ENCODE measurements at regions not wholly inside any gene's neighbourhood (a gene's known extent, or its start where the extent isn't known, plus 50 kb on each side); places are given as distances from the start of the nearest gene placed in this dataset.

DNA sequence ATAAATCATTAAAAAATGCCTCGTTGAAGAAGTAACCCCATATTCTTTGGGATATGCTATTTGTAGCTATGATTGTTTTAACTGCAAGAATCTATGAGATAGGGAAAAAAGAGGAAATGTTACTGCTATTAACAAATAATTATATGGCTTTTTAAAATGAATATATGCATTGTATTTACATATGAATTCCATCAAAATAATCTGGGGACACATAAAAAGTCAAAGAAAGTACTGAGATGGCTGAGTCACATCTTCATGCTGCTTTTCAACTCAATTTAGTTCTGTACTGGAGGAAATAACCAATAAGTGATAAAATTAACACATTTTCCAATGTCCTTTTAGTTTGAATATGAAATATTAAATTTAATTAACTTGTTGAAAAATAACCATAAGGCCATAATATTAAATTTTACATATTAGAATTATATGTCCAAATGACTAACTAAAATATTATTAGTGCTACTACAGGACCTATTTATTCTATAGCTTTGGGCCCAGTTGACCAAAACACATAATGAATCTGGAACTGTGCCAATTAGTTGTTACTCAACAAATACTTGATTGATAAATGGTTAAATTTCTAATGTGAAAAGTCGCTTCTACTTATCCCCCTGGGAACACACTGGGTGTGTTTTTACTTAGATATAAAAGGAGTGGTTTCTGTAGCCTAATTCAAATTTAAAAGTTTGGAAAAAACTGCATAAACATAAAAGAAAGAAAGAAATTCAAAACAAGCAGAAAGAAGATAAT is 214.6 kb upstream of the PFKP start:
- in situ Hi-C loops (cut with HindIII; ENCODE audit: low pct_ligation_motif_present, low pct_unique_long_range_greater_than_20kb, low sequenced_read_pairs) = no loop called here

DNA sequence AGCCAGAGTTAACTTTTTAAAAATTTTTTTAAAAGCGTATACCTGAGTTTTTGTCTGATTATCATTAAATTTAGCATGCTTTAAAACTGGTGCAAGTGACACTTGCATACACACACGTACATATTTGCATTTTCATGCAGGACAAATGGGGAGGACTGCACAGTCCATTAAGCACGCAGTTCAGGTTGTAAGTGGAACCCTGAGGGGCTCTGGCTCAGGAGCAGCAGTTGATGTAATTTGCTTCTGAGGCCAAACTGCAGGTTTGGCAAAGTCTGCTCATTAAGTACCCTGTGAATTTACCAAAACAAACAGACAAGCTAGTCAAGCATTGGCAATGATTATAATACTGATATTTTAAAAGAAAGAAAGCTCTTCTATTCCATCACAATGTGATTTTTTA is 215.8 kb upstream of the PFKP start:
- in situ Hi-C loops (cut with HindIII; ENCODE audit: low pct_ligation_motif_present, low pct_unique_long_range_greater_than_20kb, low sequenced_read_pairs) = no loop called here
- DNase-seq = no peak

More for the DNA sequence above, 214.6 kb upstream of the PFKP start:
- no peak for DNase-seq

DNA sequence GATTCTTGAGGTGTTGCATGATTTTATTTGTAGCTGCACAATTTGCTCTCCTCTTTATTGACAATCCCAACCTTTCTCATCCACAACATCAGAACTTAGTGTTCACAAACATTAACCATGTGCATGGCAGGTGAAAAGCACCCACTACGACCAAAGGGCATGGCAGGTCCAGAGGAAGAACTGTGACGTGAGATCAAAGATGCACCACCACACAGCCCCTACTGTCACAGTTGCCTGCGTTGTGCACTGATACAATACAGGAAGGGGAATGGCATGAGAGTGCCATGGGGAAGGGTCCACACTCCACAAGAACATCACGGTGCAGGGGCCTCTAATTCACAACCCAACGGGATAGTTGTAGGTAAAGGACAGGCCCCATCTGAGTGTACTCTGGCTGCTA is 217.1 kb upstream of the PFKP start:
- in situ Hi-C loops (cut with HindIII; ENCODE audit: low pct_ligation_motif_present, low pct_unique_long_range_greater_than_20kb, low sequenced_read_pairs) = no loop called here
- DNase-seq = no peak

DNA sequence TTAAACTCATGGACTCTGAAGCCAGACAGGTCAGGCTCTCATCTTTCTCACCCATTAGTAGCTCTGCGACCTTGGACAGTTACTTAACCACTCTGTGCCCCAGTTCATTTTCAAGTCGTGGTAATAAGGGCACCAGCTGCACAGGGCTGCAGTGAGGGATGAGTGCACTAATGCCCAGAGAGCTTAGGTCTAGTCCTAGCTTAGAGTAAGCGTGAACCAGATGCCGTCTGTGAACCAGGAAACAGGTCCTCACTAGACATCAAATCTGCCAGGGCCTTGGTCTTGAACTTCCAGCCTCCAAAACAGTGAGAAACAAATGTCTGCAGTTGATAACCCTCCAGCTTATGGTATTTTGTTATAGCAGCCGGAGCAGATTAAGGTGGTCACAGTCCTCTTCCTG is 222.4 kb upstream of the PFKP start:
- no peak for DNase-seq
- in situ Hi-C loops (cut with HindIII; ENCODE audit: low pct_ligation_motif_present, low pct_unique_long_range_greater_than_20kb, low sequenced_read_pairs) = no loop called here

DNA sequence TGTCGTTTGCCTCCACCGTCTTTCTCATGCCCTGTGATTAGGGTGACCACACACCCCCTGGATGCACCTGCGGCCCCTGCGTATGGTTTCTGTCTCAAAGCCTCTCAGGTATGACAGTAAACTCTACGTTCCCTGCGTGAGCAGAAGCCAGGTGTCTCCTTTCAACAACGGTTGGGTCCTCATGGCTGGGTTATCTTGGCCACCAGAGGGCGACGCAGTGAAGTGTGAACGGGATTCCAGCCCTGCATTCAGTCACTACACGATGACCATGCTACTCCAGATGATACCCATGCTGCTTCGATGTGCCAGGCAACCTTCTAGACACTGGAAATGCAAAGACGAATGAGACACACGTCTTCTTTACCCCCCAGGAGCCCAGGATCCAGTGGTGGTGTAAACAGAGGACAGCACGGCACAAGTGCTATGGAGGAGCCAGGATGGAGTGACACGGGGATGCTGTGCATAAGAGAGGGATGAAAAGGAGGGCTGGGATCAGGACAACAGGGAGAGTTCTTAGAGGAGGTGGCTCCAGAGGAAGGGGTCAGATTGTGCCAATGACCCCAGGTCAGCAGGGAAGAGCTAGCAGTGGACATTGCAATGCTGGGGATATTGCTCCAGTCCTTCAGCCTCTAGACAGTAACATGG is 228.1 kb upstream of the PFKP start:
- peak; percentile 31 for DNase-seq

DNA sequence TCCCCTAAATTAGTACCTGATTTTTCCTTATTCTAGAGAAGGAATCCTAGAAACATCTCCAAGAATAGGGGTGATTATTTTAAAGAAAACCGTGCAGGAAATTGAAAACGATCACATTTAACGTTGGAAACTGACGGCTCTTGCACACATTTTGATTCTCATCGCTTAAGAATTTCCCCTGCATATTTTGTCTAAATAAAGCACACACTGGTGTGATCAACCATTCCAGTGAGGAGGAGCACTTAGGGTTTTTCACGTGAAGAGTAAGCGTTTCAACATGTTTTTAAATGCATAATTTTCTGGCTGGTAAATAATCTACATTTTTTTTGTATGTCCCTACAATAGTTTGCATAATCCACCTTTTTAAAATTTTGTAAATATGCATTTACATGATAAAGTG is 229.7 kb upstream of the PFKP start:
- in situ Hi-C loops (cut with HindIII; ENCODE audit: low pct_ligation_motif_present, low pct_unique_long_range_greater_than_20kb, low sequenced_read_pairs) = no loop called here
- DNase-seq = no peak

More for the DNA sequence above, 228.1 kb upstream of the PFKP start:
- in situ Hi-C loops (cut with HindIII; ENCODE audit: low pct_ligation_motif_present, low pct_unique_long_range_greater_than_20kb, low sequenced_read_pairs) = no loop called here

DNA sequence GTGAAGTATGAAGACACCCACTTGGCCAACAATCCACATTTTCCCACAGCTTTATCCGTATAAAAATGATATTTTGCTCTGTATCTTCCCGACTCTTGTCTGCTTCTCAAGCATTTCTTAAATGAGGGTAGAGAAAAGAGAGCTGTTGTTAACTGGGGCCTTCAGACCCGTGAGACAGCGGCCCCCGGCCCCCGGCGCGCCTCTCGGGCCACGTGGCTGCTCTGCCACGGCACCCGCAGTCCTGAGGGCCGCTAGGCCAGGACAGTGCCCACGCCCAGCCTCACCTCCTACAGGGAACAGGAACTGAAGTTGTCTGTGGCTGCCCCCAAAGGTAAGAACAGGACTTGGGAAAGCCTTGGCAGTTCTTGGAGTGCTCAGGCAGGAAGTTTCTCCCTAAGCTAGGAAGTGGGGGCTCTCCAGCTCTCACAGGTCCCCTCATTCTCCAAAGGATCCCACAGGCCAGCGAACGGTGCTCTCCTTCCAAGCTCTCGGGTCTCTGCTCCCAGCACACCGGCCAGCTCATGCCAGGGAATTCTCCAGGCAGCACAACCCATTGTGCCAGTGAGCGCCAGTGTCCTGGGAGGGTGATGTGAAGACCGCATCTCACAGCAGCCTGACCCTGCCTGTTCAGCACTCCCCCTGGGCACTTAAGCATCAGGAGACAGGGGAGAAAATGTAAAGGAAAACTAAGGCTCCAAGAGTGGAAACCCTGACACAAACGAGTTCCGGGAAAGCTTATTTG is 230.3 kb upstream of the PFKP start:
- no peak for DNase-seq
- in situ Hi-C loops (cut with HindIII; ENCODE audit: low pct_ligation_motif_present, low pct_unique_long_range_greater_than_20kb, low sequenced_read_pairs) = no loop called here

DNA sequence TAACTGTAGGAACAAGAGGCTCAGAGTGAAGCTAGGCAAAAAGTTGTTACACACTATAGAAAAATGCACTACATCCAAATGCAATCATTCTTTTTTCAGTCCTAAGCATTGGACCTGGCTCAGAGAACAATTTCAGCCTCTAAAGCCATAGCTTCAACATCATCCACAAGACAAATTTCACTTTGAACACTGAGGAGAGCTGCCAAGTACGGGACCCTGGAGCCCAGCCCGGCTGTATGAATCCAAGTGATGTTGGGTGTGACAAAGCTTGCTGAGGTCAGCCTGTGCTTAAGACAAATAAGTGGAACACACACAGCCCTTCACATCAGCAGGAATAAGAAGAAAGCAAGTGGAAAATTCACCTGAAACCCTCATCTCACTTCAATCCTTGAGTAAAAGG is 233.1 kb upstream of the PFKP start:
- in situ Hi-C loops (cut with HindIII; ENCODE audit: low pct_ligation_motif_present, low pct_unique_long_range_greater_than_20kb, low sequenced_read_pairs) = no loop called here

DNA sequence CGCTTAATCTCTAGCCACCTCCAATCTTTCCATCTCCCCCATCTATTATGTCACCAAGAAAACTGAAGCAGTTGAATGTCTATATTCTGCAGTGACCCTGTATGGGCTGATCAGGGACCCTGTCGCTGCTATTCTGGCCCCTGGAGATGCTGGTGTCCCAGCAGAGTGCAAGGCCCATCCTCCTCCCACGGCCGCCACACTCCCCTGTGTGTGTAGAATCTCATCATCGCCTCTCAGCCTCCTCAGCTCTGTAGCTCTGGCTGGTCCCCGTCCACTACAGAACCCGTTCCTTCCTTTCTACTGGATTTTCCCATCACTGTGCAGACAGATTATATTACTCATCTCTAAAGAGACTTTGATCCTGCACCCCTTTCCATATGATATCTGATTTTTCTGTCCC is 235.8 kb upstream of the PFKP start:
- in situ Hi-C loops (cut with HindIII; ENCODE audit: low pct_ligation_motif_present, low pct_unique_long_range_greater_than_20kb, low sequenced_read_pairs) = no loop called here
- DNase-seq = no peak

More for the DNA sequence above, 233.1 kb upstream of the PFKP start:
- DNase-seq = no peak

DNA sequence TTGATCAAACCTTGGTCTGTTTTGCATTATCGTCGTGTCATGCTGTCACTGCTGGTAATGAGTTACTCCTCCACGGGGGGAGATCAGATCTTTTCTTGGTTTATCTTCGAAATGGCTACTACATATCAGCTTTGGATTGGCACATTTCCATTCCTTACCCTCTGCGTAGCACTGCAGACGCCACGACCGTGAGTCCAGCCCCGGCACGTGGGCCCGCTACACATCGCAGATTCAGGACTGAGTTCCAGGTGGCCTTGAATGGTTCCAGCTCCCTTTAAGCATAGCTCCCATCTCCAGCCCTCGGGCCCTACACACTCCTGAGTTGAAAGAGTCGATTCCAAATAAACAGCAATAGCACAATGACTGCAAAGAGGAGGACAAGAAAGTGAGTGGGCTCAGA is 238.6 kb upstream of the PFKP start:
- in situ Hi-C loops (cut with HindIII; ENCODE audit: low pct_ligation_motif_present, low pct_unique_long_range_greater_than_20kb, low sequenced_read_pairs) = no loop called here
- no peak for DNase-seq

DNA sequence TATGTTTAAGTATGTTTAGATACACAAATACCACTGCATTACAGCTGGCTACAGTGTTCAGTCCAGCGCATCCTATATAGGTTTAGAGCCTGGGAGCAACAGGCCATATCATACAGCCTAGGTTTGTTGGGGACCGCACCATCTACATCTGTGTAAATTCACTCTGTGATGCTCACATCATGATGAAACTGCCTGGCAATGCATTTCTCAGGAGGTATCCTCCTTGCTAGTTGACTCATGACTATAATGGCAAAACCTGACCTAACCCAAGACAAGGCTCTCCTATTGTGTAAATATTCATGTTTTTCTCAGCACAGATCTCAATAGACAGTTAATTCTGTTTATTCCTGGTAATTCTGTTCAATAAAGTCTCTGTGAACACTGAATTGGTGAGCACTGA is 240.7 kb upstream of the PFKP start:
- DNase-seq = no peak
- in situ Hi-C loops (cut with HindIII; ENCODE audit: low pct_ligation_motif_present, low pct_unique_long_range_greater_than_20kb, low sequenced_read_pairs) = no loop called here

DNA sequence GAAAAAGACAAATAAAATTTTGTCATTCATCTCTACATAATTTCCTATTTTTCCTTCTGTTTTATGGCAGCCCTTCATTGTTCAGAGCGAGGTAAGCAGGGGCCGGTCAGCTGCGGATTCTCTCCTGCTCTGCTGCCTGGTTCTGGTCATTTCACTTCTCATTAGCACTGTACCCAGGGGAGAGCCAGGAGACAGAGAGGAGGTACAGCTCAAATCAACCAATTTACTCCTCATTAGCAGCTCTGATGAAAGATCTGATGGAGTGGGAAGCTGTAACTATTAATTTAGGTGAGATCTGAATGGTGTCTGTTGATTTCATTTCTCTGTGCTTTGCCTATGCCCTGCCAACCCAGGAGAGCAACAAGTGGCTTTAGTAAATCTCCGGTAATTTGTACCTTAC is 241.5 kb upstream of the PFKP start:
- in situ Hi-C loops (cut with HindIII; ENCODE audit: low pct_ligation_motif_present, low pct_unique_long_range_greater_than_20kb, low sequenced_read_pairs) = no loop called here
- no peak for DNase-seq

DNA sequence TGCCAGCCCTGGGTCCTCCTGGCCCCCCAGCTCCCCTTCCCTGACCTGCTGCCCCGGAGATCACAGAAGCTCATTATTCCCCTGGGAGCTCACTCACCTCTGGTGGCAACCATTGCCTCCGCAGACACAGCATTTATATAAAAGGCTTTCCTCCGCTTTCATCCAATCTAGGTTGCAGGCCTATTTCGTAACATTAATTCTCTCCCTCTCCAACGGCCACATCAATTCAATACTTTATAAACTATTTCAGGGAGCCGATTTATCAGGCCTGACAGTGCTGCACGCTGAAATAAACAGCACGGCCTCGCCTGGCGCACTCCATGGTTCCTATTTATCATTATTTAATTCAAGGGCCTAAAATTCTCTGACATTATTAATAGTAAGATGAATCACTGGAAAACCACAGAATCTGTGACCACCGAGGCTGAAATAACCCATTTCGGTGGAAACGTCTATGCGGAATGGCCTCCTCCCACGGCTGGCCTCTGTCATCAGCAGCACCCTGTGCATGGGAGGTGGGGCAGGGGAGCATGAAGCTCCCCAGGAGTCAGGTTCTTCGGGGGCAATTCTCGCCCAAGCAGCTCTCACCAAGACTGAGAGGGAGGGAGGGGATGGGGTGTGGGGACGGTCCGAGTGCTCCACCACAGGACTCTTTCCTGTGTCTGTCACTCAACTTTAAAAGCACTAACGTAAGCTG is 249.3 kb upstream of the PFKP start:
- no peak for DNase-seq
- in situ Hi-C loops (cut with HindIII; ENCODE audit: low pct_ligation_motif_present, low pct_unique_long_range_greater_than_20kb, low sequenced_read_pairs) = no loop called here

DNA sequence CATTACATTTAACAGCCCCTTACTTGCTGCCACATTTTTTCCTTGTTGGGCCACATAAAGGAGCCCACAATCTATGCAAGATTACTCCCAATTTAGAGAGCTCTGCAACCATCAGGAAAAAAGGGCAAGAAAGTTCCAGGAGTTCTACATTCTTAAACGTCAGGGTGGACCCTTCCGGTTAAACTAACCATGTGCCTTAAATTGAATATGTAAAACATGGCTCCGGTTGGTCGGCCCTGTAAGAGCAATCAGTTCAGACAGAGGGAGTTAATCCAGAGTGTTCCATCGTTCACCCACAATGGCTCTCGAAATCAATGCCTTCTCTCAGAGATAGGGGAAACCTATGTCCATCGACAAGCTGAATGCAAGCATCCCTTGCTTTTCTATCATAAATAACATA is 253.7 kb upstream of the PFKP start:
- in situ Hi-C loops (cut with HindIII; ENCODE audit: low pct_ligation_motif_present, low pct_unique_long_range_greater_than_20kb, low sequenced_read_pairs) = no loop called here
- no peak for DNase-seq

DNA sequence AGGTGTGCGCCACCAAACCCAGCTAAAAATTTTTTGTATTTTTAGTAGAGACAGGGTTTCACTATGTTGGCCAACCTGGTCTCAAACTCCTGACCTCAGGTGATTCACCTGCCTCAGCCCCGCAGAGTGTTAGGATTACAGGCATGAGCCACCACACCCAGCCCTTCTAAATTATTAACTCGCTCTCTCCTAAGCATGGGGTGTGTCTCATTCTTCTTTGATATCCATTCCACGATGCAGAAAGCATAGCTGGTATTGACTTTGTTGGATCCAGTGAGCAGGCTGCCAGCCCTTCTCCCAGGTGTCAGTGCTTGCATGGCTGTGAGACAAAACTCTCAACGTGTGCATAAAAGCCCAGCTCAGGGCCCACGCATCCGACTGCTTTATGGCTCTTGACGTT is 254.1 kb upstream of the PFKP start:
- no peak for DNase-seq
- in situ Hi-C loops (cut with HindIII; ENCODE audit: low pct_ligation_motif_present, low pct_unique_long_range_greater_than_20kb, low sequenced_read_pairs) = no loop called here

DNA sequence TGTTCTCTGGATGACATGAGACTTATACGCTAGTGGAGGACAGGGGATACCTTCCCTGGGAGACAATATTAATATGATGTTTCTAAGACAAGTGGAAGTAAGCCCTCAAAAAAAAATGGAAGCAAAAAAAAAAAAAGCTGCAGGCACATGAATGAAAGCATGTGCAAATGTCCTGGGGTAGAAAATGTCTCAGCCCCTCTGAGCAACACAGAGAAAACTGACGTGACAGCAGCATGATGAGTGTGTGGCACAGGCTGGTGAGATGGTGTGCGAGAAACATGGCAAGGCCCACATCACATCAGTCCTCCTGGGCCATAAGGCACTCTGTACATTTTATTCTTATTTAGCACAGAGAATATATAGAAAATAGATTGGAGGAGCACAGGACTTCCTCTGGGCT is 254.7 kb upstream of the PFKP start:
- in situ Hi-C loops (cut with HindIII; ENCODE audit: low pct_ligation_motif_present, low pct_unique_long_range_greater_than_20kb, low sequenced_read_pairs) = no loop called here
- DNase-seq = no peak

DNA sequence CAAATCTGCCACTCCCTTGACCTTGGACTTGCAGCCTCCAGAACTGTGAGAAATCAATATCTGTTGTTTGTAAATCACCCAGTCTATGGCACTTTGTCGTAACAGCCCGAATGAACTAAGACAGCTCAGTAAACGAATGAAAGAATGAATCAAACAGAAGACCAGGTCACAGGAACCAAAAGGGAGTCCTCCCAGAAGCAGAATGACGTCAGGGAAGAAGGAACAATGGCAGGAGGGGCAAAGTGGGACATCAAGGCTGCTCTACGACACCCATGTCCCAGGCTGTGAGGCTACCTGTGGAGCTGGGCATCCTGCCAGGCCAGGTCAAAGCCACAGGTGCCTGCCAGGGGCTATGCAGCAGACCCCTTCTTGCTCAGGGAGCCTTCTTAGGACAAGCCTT is 267.2 kb upstream of the PFKP start:
- DNase-seq = no peak
- in situ Hi-C loops (cut with HindIII; ENCODE audit: low pct_ligation_motif_present, low pct_unique_long_range_greater_than_20kb, low sequenced_read_pairs) = no loop called here

DNA sequence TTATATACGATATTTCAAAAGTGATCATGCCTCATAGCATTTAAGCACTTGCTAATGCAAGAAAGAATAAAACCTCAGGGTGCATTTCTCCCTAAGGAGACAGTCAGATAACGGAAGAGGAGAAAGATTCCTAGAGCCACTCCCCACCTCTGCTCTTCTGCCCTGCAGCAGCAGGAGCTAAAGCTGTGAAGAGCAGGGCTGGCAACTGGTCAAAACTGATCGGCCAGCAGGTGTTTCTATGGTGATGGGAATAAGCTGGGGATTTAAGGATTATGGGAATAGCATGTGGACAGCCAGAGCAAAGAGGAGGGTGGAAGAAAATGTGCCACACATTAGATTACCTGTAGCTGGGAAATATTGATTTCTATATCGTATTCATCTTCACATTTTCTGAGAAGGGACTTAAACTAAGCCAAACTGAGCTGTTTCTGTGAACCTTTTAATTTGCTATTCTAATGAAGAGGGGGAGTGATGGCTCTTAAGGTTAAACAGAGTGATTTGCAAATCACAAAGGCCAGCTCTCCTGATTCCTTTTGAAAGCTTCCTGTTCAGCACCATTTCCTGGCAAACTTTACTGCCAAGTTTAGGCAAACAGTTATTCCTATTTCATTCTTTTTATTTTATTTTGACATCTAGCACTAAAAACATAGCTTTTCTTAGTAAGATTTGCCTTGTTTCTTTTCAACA is 268.9 kb upstream of the PFKP start:
- in situ Hi-C loops (cut with HindIII; ENCODE audit: low pct_ligation_motif_present, low pct_unique_long_range_greater_than_20kb, low sequenced_read_pairs) = no loop called here
- no peak for DNase-seq
